SW480 (cell line): ENCODE measurements at regions not wholly inside any gene's neighbourhood (a gene's known extent, or its start where the extent isn't known, plus 50 kb on each side); places are given as distances from the start of the nearest gene placed in this dataset.
A peak's percentile ranks its signal among the peaks of the same experiment; 100 is the strongest.

Source experiments
- DNase-seq: peaks from one replicate; pipeline ENCODE4 v3.0.0-alpha.2; 2016; ENCODE audit warnings: low spot score

DNA sequence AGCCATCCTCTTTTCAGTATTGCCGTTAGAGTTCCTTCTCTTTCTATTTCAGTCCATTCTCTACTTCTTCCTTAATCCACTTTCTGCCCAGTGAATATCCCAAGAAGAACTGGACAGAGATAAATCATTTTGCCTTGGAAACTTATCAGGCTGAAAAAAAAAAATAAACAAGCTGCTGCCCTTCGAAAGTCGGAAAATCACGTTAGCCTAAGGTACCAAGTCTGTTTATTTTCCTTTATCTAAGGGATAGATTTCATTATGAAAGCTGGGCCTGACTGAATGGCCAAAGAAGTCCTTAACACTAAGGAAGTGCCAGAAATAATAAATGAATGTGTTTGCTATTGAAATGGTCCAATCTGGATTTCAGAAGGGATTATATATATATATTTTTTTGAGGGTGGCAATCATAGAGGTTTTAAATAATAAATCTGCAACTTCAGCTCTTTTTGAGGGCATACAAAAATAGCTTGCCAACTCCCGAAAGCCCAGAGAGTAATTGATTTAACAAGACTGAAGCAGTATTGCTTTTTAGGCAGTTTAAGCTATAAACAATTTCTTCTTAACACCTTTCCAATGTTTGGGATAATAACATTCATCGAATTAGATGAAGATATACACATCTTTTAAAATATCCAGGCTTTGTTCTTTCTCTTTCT is 127.0 kb upstream of the STMND1 start:
- no peak for DNase-seq

- DNase-seq: no peak
These were observed 127.5 kb upstream of the STMND1 start for GRCh38 chr6:16974387-16974673.

- DNase-seq: no peak
These were observed 128.1 kb upstream of the STMND1 start for GRCh38 chr6:16973545-16974386.

GRCh38 chr6:16973051-16973450 is 128.8 kb upstream of the STMND1 start:
- DNase-seq: no peak

GRCh38 chr6:16972535-16972934 is 129.3 kb upstream of the STMND1 start:
- DNase-seq: no peak

GRCh38 chr6:16969699-16970655 is 131.9 kb upstream of the STMND1 start:
- peak; percentile 2 for DNase-seq

GRCh38 chr6:16968101-16968500 is 133.7 kb upstream of the STMND1 start:
- DNase-seq: no peak

- DNase-seq: no peak
These were observed 134.4 kb upstream of the STMND1 start for GRCh38 chr6:16967470-16967817.

DNA sequence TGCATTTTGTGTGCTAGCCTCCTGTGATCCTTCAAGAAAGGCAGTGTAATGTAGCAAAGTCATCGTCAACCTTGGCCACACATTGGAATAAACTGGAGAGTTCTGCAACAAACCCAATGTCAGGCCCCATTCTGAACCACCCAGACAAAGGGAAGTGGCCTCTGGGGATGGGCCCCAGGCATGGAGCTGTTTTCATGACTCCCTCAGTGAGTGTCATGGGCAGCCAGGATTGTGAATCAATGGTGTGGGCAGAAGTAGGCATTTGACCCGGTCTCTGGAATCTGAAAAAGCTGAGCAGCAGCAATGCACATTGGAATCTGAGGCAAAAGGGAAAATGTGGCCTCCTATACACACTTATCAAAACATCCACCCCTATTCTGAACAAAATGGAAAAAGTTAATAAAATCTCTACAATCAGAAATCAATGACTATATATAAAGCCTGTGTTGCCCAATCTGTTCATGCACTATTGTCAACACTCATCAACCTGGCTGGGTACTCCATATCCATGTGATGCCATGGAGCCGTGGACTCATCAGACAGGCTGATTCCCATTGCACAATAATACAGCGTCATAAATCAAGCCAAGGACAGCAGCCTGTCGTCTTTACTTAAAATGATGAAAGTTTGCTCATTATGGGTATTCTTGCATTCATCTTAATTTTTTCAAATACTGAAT is 134.9 kb upstream of the STMND1 start:
- no peak for DNase-seq

DNA sequence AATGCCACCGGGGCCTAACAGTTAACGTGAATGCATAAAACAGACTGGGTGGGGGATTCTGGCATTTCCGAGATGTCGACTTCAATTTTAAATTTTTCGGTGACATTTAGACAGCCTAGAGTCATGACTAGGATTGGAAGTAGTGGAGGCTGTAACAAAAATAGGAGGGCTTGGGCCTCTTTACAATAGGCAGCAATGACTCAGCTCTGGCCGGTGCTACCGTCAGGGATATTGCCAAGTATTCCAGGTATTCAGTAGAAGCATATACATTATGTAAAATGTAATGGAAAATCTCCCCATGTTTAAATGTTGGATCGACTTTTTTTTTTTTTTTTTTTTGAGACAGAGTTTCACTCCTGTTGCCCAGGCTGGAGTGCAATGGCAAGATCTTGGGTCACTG is 136.2 kb upstream of the STMND1 start:
- DNase-seq: no peak

GRCh38 chr6:16964553-16965499 is 137.0 kb upstream of the STMND1 start:
- peak; percentile 43 for DNase-seq

- DNase-seq: no peak
These were observed 140.3 kb upstream of the STMND1 start for GRCh38 chr6:16961577-16961976.

DNA sequence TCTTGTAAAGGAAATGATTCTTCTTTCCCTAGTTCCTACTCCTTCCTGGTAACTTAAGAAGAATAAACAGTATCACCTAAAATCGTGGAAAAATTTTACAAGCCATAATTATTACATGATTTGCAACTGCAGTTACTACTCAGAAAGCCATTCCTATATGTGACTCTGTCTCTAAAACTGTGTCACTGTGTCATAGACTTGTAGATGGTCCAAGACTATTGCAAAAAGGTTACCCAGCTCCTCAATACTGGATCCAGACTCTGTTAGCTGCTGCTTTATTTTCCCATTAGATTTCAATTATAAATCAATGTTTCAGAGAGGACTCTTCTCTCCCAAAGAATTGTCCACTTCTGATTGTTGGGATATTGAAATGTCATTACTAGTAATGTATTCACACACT is 142.1 kb upstream of the STMND1 start:
- DNase-seq: no peak

GRCh38 chr6:16956361-16956760 is 145.5 kb upstream of the STMND1 start:
- no peak for DNase-seq

GRCh38 chr6:16955899-16956298 is 146.0 kb upstream of the STMND1 start:
- no peak for DNase-seq

- no peak for DNase-seq
These were observed 147.9 kb upstream of the STMND1 start for GRCh38 chr6:16953905-16954304.

DNA sequence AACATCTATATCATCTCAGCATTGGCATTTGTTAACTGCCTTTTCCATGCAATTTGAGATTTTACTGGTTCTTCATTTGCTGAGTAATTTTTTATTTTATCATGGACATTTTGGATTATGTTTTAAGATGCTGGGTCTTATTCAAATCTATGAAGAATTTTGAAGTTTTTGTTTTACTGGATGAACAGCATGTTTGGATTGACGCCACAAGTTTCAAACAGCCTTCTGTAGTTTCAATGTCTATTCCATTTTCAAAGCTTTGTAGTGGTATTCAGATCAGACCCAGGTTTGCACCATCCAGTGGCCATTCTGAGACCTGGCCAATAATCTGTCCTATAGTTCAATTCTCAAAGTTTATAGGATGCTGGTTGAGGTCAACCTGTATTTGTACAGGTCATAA is 148.4 kb upstream of the STMND1 start:
- DNase-seq: no peak

DNA sequence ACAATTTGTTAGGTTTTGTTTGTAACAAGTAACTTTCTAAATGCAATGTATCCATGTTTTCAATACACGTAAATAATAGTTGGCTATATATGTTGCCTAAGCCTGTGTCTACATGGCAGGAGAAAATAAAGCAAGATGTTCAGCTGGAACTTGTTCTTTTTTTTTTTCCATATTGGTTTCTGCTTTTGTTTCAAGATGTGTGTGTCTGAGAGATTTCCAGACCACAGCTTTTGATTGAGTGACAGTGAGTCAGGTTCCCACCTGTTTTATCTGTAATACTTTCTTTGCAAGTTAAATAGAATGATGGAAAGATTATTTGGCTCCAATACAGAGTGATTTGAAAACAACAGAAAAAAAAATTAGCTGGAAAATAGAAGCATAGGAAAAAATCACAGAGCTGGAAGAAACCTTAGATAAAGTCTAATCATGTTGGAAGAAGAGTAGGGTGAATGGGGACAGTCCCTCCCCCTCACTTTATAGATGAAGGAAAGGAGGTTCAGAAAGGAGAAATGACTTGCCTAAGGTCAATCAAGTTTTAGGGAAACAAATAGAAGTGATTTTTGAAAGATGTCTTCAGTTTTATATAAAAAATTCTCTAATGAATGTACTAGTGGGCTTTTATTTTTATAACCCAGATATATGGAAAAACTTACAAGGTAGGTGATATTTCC is 150.9 kb upstream of the STMND1 start:
- no peak for DNase-seq

DNA sequence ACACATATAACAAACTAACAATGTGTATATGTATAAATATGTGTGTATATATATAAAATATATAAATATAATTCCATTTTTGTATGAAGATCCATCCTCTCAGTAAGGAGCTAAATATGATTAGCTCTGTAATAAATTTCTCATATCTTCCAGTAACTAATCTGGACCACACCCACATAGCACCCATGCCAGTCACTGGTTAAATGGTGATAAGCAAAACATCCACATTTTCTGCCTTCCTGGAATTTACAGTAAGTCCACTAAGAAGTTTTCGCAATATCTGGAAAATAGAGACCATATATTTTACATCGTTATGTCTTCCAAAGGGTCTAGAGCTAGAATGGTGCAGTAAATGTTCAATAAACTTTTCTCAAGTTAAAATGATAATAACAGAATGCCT is 151.5 kb upstream of the STMND1 start:
- DNase-seq: no peak

GRCh38 chr6:16949716-16950115 is 152.1 kb upstream of the STMND1 start:
- no peak for DNase-seq

- no peak for DNase-seq
These were observed 153.5 kb upstream of the STMND1 start for GRCh38 chr6:16948396-16948795.
